ENCODE measurements at regions not wholly inside any gene's neighbourhood (a gene's known extent, or its start where the extent isn't known, plus 50 kb on each side); places are given as distances from the start of the nearest gene placed in this dataset.

- no peaks in the 10 kb centered on the region for H3K36me3 ChIP-seq (ENCODE audit: control insufficient read depth, insufficient read depth, low read length)
- CTCF ChIA-PET (ENCODE audit: low intra/inter-chr PET ratio): no interaction called here
- no peak overlapping the region for H3K9ac ChIP-seq (ENCODE audit: insufficient read depth in 1 of 2, low read depth in 2 of 2, low read length in 2 of 2)
- POLR2A ChIA-PET: no interaction called here
- H3K4me3 ChIP-seq: no peak overlapping the region
- BruUV-seq (replicated peaks): no TSS peak
- H3K27me3 ChIP-seq (ENCODE audit: control insufficient read depth in 2 of 2, insufficient read depth in 2 of 2, low read length in 2 of 2): no peaks in the 10 kb centered on the region
- DNase-seq (ENCODE audit: extremely low read depth in 1 of 4, low spot score in 3 of 4) (no peak), FAIRE-seq (no peak), ATAC-seq (no peak)
- H2AFZ ChIP-seq (ENCODE audit: low read depth, low read length): no peak overlapping the region
- H4K20me1 ChIP-seq (replicated peaks; ENCODE audit: control insufficient read depth, insufficient read depth, low read length): no peaks in the 10 kb centered on the region
- TF ChIP-seq ZBTB1 (CRISPR knock-in tag; IDR thresholded peaks at IDR 0.05; ENCODE audit: borderline replicate concordance, low read depth) (no peak), EZH2 (IDR thresholded peaks at IDR 0.05; ENCODE audit: borderline replicate concordance, low read depth, low read length) (no peak), SREBF2 (CRISPR knock-in tag; IDR thresholded peaks at IDR 0.05) (no peak), USF2 (CRISPR knock-in tag; IDR thresholded peaks at IDR 0.05) (no peak), ZNF354B (CRISPR knock-in tag; IDR thresholded peaks at IDR 0.05) (no peak), LCOR (CRISPR knock-in tag; IDR thresholded peaks at IDR 0.05) (no peak), SRSF7 (optimal IDR thresholded peaks at IDR 0.05; ENCODE audit: low read depth, low read length) (no peak), ELK3 (CRISPR knock-in tag; IDR thresholded peaks at IDR 0.05) (no peak), CHCHD3 (CRISPR knock-in tag; IDR thresholded peaks at IDR 0.05) (no peak), ZFP30 (CRISPR knock-in tag; IDR thresholded peaks at IDR 0.05; ENCODE audit: borderline replicate concordance) (no peak), FOSL1 (tag; conservative IDR thresholded peaks at IDR 0.05) (no peak), JUND (IDR thresholded peaks at IDR 0.05; ENCODE audit: borderline replicate concordance, low read depth, low read length) (no peak), JUND (tag; IDR thresholded peaks at IDR 0.05; ENCODE audit: borderline replicate concordance, low read depth, low read length) (no peak), MYC (IDR thresholded peaks at IDR 0.05; ENCODE audit: low read depth, low read length) (no peak), MYC (CRISPR knock-in tag; IDR thresholded peaks at IDR 0.05; ENCODE audit: borderline replicate concordance, low read depth) (no peak), ATF3 (IDR thresholded peaks at IDR 0.05) (no peak), ATF3 (CRISPR knock-in tag; conservative IDR thresholded peaks at IDR 0.05) (no peak), ZNF24 (IDR thresholded peaks at IDR 0.05) (no peak), SAFB2 (IDR thresholded peaks at IDR 0.05; ENCODE audit: borderline replicate concordance, low read depth, low read length, severe bottlenecking) (no peak), HNRNPH1 (optimal IDR thresholded peaks at IDR 0.05; ENCODE audit: low read depth, low read length) (no peak), MAFK (IDR thresholded peaks at IDR 0.05; ENCODE audit: low read length) (no peak), ZNF23 (CRISPR knock-in tag; IDR thresholded peaks at IDR 0.05) (no peak), ETV6 (IDR thresholded peaks at IDR 0.05; ENCODE audit: borderline replicate concordance in 1 of 2, low read depth in 2 of 2, low read length in 1 of 2) (no peak), ETV6 (CRISPR knock-in tag; IDR thresholded peaks at IDR 0.05; ENCODE audit: borderline replicate concordance) (no peak)
- H3K79me2 ChIP-seq (ENCODE audit: control insufficient read depth, insufficient read depth, low read length): no peaks in the 10 kb centered on the region
- H3K9me3 ChIP-seq (replicated peaks; ENCODE audit: control insufficient read depth, insufficient read depth, low read depth, low read length): no peaks in the 10 kb centered on the region
- in situ Hi-C loops (cut with MboI) (no loop called here), intact Hi-C loops (cut with micrococcal nuclease) (no loop called here)
- no peaks in the 10 kb centered on the region for H3K9me1 ChIP-seq (ENCODE audit: control insufficient read depth, insufficient read depth, low read length)
- no peak overlapping the region for H3K4me2 ChIP-seq (ENCODE audit: insufficient read depth, low read length)
- H3K4me1 ChIP-seq (replicated peaks in 1 of 2; ENCODE audit: control insufficient read depth in 2 of 2, insufficient read depth in 2 of 2, low read length in 2 of 2): no peaks in the 10 kb centered on the region
- 0% methylated on average over 2 of the region's 2 CpGs for WGBS (ENCODE audit: insufficient coverage, low coverage, missing lambda C conversion rate)
- H3K27ac ChIP-seq (ENCODE audit: extremely low read depth, low read depth, low read length): no peak overlapping the region
These were observed 572.8 kb downstream of the CCDC171 start for GRCh38 chr9:16125629-16126028.

Data from K562 (cell line).